T-cell (primary cell): ENCODE measurements at regions not wholly inside any gene's neighbourhood (a gene's known extent, or its start where the extent isn't known, plus 50 kb on each side); places are given as distances from the start of the nearest gene placed in this dataset.

Experiments used
- ATAC-seq, 4 experiments: fragments of 200-7000 bp in 3 of 4; fragments of 150-1000 bp in 1 of 4; cut with Tn5 transposase; replicated peaks in 1 of 4; 1 replicate in 3 of 4; 2 replicates in 1 of 4; pipeline ENCODE4 v1.10.0; 2021; ENCODE audit warnings: moderate library complexity in 3 of 4, mild to moderate bottlenecking in 2 of 4, moderate number of reproducible peaks in 1 of 4
- CTCF ChIA-PET, 2 donors: fragments of 300-600 bp; sonication (Branson Sonifier 250); formaldehyde crosslinking; loops; one replicate each; lab custom pipeline; 2022; ENCODE audit warnings: antibody characterized with exemption in 2 of 2; lab: Charles Lee
- POLR2A ChIA-PET, 2 donors: fragments of 300-600 bp; sonication (Branson Sonifier 250); formaldehyde crosslinking; loops; one replicate each; lab custom pipeline; 2022; ENCODE audit warnings: antibody characterized with exemption in 2 of 2; lab: Charles Lee
- DNase-seq, 35 experiments: peaks; one replicate each; pipeline versions ENCODE4 v3.0.0 to v3.0.0-alpha.2; 2013 to 2023
- H3K27ac ChIP-seq: one replicate; pipeline ENCODE4 v1.5.1; 2013; ENCODE audit warnings: low read length
- H3K27me3 ChIP-seq, 2 experiments: replicated peaks in 1 of 2; 1 replicate in 1 of 2; 2 replicates in 1 of 2; pipeline versions ENCODE4 v1.6.1 to v1.7.0; 2013; ENCODE audit warnings: low read length in 1 of 2, mixed read lengths in 1 of 2; ENCODE audit not compliant: control insufficient read depth in 2 of 2, insufficient read depth in 2 of 2; ENCODE audit errors: extremely low read depth in 1 of 2
- H3K36me3 ChIP-seq, 2 donors: 1 replicate in 1 of 2; 2 replicates in 1 of 2; pipeline versions ENCODE4 v1.6.1 to v1.7.0; 2013; ENCODE audit warnings: low read length in 1 of 2; ENCODE audit not compliant: control insufficient read depth in 2 of 2, insufficient read depth in 1 of 2; ENCODE audit errors: extremely low read depth in 1 of 2
- H3K4me1 ChIP-seq, 2 experiments: 1 replicate in 1 of 2; 2 replicates in 1 of 2; pipeline versions ENCODE4 v1.6.1 to v1.7.0; 2013; ENCODE audit warnings: low read length in 2 of 2, mixed read lengths in 1 of 2; ENCODE audit not compliant: insufficient read depth in 2 of 2, control insufficient read depth in 1 of 2; ENCODE audit errors: extremely low read depth in 1 of 2
- H3K4me3 ChIP-seq, 2 donors: 1 replicate in 1 of 2; 2 replicates in 1 of 2; pipeline versions ENCODE4 v1.5.1 to v1.7.0; 2013; ENCODE audit warnings: mild to moderate bottlenecking in 2 of 2, low read length in 1 of 2, moderate library complexity in 1 of 2; ENCODE audit not compliant: control insufficient read depth in 1 of 2; ENCODE audit errors: extremely low read depth in 1 of 2
- H3K9me3 ChIP-seq: 2 replicates; pipeline ENCODE4 v1.7.0; 2013
- H3K27ac Mint-ChIP-seq, 2 donors: one replicate each; pipeline ENCODE4 v1.8.0; 2020 to 2021; ENCODE audit warnings: mild to moderate bottlenecking in 2 of 2, mixed read lengths in 2 of 2
- H3K27me3 Mint-ChIP-seq, 2 donors: one replicate each; pipeline ENCODE4 v1.8.0; 2021 to 2022; ENCODE audit warnings: mixed read lengths in 2 of 2
- H3K36me3 Mint-ChIP-seq: one replicate; pipeline ENCODE4 v1.8.0; 2021; ENCODE audit warnings: mixed read lengths
- H3K4me1 Mint-ChIP-seq, 3 donors: one replicate each; pipeline ENCODE4 v1.8.0; 2020 to 2022; ENCODE audit warnings: mixed read lengths in 3 of 3, mild to moderate bottlenecking in 1 of 3
- H3K4me3 Mint-ChIP-seq, 3 donors: one replicate each; pipeline ENCODE4 v1.8.0; 2020 to 2022; ENCODE audit warnings: mild to moderate bottlenecking in 3 of 3, mixed read lengths in 3 of 3, moderate library complexity in 3 of 3
- H3K9me3 Mint-ChIP-seq, 3 donors: one replicate each; pipeline ENCODE4 v1.8.0; 2020 to 2022; ENCODE audit warnings: mixed read lengths in 3 of 3
- WGBS: methylation state at CpG from one replicate; pipeline ENCODE4 v1.1.5; 2013; ENCODE audit warnings: missing lambda C conversion rate; ENCODE audit not compliant: insufficient coverage; 5-methylcytosine and 5-hydroxymethylcytosine counted together

- DNase-seq, result no peak
- Histone ChIP-seq H3K4me1 (no peaks in the 10 kb centered on the region), H3K27me3 (peaks cover 0 to 3% of the 10 kb centered on the region in 2 experiments), H3K27ac (no peak overlapping the region), H3K4me3 (no peak overlapping the region), H3K9me3 (no peaks in the 10 kb centered on the region), H3K36me3 (no peaks in the 10 kb centered on the region)
- Mint-ChIP-seq H3K4me1 (no peaks in the 10 kb centered on the region), H3K27ac (no peak overlapping the region), H3K36me3 (no peaks in the 10 kb centered on the region), H3K4me3 (no peak overlapping the region), H3K9me3 (no peaks in the 10 kb centered on the region), H3K27me3 (peaks cover 0 to 4% of the 10 kb centered on the region in 2 donors)
- CTCF ChIA-PET, result no interaction called here
- ATAC-seq, result no peak
- POLR2A ChIA-PET, result no interaction called here
- no CpG with 5 or more reads among the region's 2 CpGs for WGBS
Measured at GRCh38 chr11:122426073-122426472, 229.4 kb upstream of the UBASH3B start.

- no peak for ATAC-seq
Measured at GRCh38 chr11:122424636-122425035, 230.9 kb upstream of the UBASH3B start.

GRCh38 chr11:122423886-122424285 is 231.6 kb upstream of the UBASH3B start:
- ChIA-PET CTCF (no interaction called here), POLR2A (no interaction called here)
- no peak for DNase-seq
- Mint-ChIP-seq H3K27me3 (peaks cover 0 to 4% of the 10 kb centered on the region in 2 donors), H3K27ac (no peak overlapping the region), H3K4me3 (no peak overlapping the region), H3K4me1 (no peaks in the 10 kb centered on the region), H3K9me3 (no peaks in the 10 kb centered on the region), H3K36me3 (no peaks in the 10 kb centered on the region)
- no peak overlapping the region for H3K4me3 ChIP-seq
- H3K9me3 ChIP-seq, result no peaks in the 10 kb centered on the region
- H3K4me1 ChIP-seq, result no peaks in the 10 kb centered on the region
- no peaks in the 10 kb centered on the region for H3K36me3 ChIP-seq
- H3K27me3 ChIP-seq, result no peaks in the 10 kb centered on the region
- H3K27ac ChIP-seq, result no peak overlapping the region
- no peak for ATAC-seq
- WGBS, result 69% methylated on average over 2 of the region's 3 CpGs

More at GRCh38 chr11:122424636-122425035, 230.9 kb upstream of the UBASH3B start:
- Mint-ChIP-seq H3K4me3 (no peak overlapping the region), H3K9me3 (no peaks in the 10 kb centered on the region), H3K27ac (no peak overlapping the region), H3K4me1 (no peaks in the 10 kb centered on the region), H3K36me3 (no peaks in the 10 kb centered on the region), H3K27me3 (peaks cover 0 to 4% of the 10 kb centered on the region in 2 donors)
- Histone ChIP-seq H3K4me3 (no peak overlapping the region), H3K9me3 (no peaks in the 10 kb centered on the region), H3K27me3 (no peaks in the 10 kb centered on the region), H3K4me1 (no peaks in the 10 kb centered on the region), H3K36me3 (no peaks in the 10 kb centered on the region), H3K27ac (no peak overlapping the region)
- no peak for DNase-seq
- ChIA-PET CTCF (no interaction called here), POLR2A (interaction anchor here (0.6 to 0.7 kb wide), 2 partner anchors 42 to 51 kb away, joined by 3 to 4 read pairs; no protein-coding TSS in a partner anchor)
- WGBS, result no CpG with 5 or more reads among the region's 1 CpG

DNA sequence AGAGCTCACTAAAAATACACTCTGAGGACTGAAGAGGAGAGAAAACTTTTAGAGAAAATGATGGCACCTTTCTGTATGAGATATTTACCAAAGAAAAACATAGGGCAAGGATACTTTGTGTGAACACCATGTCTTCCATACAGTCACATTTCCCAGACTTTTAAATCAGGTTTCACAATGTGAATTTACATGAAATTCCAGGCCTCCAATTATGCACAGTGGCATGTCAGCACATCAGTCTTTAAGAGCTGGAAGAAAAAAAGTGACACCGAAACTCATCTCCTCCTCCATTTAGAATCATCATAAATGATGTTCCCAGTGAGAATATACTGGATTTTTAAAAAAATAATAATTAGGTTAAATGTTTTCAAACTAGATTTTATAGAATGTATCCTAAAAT is 232.2 kb upstream of the UBASH3B start:
- H3K4me1 ChIP-seq, result no peaks in the 10 kb centered on the region
- H3K27ac ChIP-seq, result no peak overlapping the region
- Mint-ChIP-seq H3K4me1 (no peaks in the 10 kb centered on the region), H3K9me3 (no peaks in the 10 kb centered on the region), H3K27ac (no peak overlapping the region), H3K4me3 (no peak overlapping the region), H3K36me3 (no peaks in the 10 kb centered on the region), H3K27me3 (peaks cover 0 to 4% of the 10 kb centered on the region in 2 donors)
- H3K9me3 ChIP-seq, result no peaks in the 10 kb centered on the region
- no peak overlapping the region for H3K4me3 ChIP-seq
- WGBS, result no CpG with 5 or more reads among the region's 1 CpG
- H3K36me3 ChIP-seq, result no peaks in the 10 kb centered on the region
- H3K27me3 ChIP-seq, result no peaks in the 10 kb centered on the region
- DNase-seq (no peak), ATAC-seq (no peak)
- POLR2A ChIA-PET, result no interaction called here
- CTCF ChIA-PET, result no interaction called here

DNA sequence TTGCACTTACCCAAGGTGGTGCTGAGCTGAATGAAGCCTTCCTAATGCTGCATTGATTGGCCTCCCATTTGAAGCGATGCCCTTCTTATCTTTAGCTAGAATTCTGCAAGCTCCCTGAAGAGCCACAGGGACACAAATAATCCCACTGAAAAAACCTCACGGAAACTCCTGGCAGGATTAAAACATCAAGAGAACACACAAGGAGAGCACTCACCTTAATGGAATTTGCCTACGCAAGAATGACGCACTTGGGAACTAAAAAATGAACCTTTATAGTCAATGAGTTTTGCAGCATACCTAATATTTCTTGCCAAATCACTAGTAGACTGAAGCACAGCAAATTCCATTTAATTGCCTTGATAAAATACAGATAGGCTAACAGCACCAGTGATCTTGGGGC is 232.8 kb upstream of the UBASH3B start:
- no peak overlapping the region for H3K27ac Mint-ChIP-seq
- Histone ChIP-seq H3K27me3 (no peaks in the 10 kb centered on the region), H3K4me1 (no peaks in the 10 kb centered on the region), H3K4me3 (no peak overlapping the region), H3K27ac (no peak overlapping the region), H3K36me3 (no peaks in the 10 kb centered on the region), H3K9me3 (no peaks in the 10 kb centered on the region)
- POLR2A ChIA-PET, result no interaction called here
- peaks cover 0 to 4% of the 10 kb centered on the region in 2 donors for H3K27me3 Mint-ChIP-seq
- no peaks in the 10 kb centered on the region for H3K4me1 Mint-ChIP-seq
- H3K4me3 Mint-ChIP-seq, result no peak overlapping the region
- ATAC-seq (no peak), DNase-seq (no peak)
- CTCF ChIA-PET, result no interaction called here
- H3K9me3 Mint-ChIP-seq, result no peaks in the 10 kb centered on the region
- 94% methylated on average over 3 of the region's 4 CpGs for WGBS
- H3K36me3 Mint-ChIP-seq, result no peaks in the 10 kb centered on the region

- Histone ChIP-seq H3K4me3 (no peak overlapping the region), H3K4me1 (no peaks in the 10 kb centered on the region), H3K9me3 (no peaks in the 10 kb centered on the region), H3K27me3 (no peaks in the 10 kb centered on the region), H3K36me3 (no peaks in the 10 kb centered on the region), H3K27ac (no peak overlapping the region)
- no peaks in the 10 kb centered on the region for H3K9me3 Mint-ChIP-seq
- no peaks in the 10 kb centered on the region for H3K27me3 Mint-ChIP-seq
- no peak for ATAC-seq
- WGBS, result 88% methylated on average over 1 of the region's 3 CpGs
- POLR2A ChIA-PET, result no interaction called here
- CTCF ChIA-PET, result no interaction called here
- no peak overlapping the region for H3K27ac Mint-ChIP-seq
- no peaks in the 10 kb centered on the region for H3K4me1 Mint-ChIP-seq
- H3K36me3 Mint-ChIP-seq, result no peaks in the 10 kb centered on the region
- DNase-seq, result no peak
- H3K4me3 Mint-ChIP-seq, result no peak overlapping the region
Measured at GRCh38 chr11:122421702-122422101, 233.8 kb upstream of the UBASH3B start.

DNA sequence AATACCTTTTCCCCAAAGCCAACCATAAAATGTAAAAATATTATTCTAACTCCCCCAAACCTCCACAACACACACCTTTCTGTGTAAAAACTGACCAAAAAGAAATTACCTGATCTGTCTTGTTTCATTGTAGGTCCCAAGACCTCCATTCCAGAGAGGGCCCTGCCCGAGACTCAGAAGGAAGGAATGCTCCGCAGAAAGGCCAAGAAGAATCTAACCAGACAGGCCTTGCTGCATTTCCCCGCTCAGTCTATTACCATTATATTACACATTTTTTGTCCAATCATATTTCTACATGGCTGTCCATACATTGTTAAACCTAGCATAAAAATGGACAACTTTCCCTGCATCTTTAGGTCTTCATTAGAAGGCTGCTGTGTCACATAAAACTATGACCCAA is 237.5 kb upstream of the UBASH3B start:
- Histone ChIP-seq H3K4me1 (no peaks in the 10 kb centered on the region), H3K9me3 (peaks cover 5% of the 10 kb centered on the region), H3K27me3 (peaks cover 0 to 2% of the 10 kb centered on the region in 2 experiments), H3K36me3 (no peaks in the 10 kb centered on the region), H3K27ac (no peak overlapping the region), H3K4me3 (no peak overlapping the region)
- no peak overlapping the region for H3K4me3 Mint-ChIP-seq
- H3K36me3 Mint-ChIP-seq, result no peaks in the 10 kb centered on the region
- no peak overlapping the region for H3K27ac Mint-ChIP-seq
- peaks cover 0 to 10% (median 9%) of the 10 kb centered on the region in 3 donors for H3K9me3 Mint-ChIP-seq
- H3K27me3 Mint-ChIP-seq, result no peaks in the 10 kb centered on the region
- POLR2A ChIA-PET, result no interaction called here
- WGBS, result 100% methylated on average over 2 of the region's 3 CpGs
- no peaks in the 10 kb centered on the region for H3K4me1 Mint-ChIP-seq
- DNase-seq (no peak), ATAC-seq (no peak)
- CTCF ChIA-PET, result no interaction called here
